ENCODE measurements at regions not wholly inside any gene's neighbourhood (a gene's known extent, or its start where the extent isn't known, plus 50 kb on each side); places are given as distances from the start of the nearest gene placed in this dataset.

- no TSS peak for BruUV-seq (replicated peaks)
These were observed 553.2 kb downstream of the RFC3 start for GRCh38 chr13:34371108-34371507.

More at GRCh38 chr13:34371108-34371507, 553.2 kb downstream of the RFC3 start:
- H3K4me3 ChIP-seq (replicated peaks in 1 of 2; ENCODE audit: low read depth in 1 of 2, low read length in 2 of 2), result no peak overlapping the region
- H3K27me3 ChIP-seq (ENCODE audit: insufficient read depth, low read length), result no peaks in the 10 kb centered on the region
- POLR2A ChIA-PET, result no interaction called here
- no peak overlapping the region for H3K9ac ChIP-seq (ENCODE audit: low read length)
- DNase-seq (ENCODE audit: low read depth, low spot score) (no peak), ATAC-seq (no peak)
- TF ChIP-seq SRF (IDR thresholded peaks at IDR 0.05; ENCODE audit: low read depth) (no peak), ZBTB33 (IDR thresholded peaks at IDR 0.05; ENCODE audit: extremely low read depth, insufficient replicate concordance, low read length) (no peak), ZNF274 (IDR thresholded peaks at IDR 0.05; ENCODE audit: low read depth, low read length) (no peak), EZH2 (IDR thresholded peaks at IDR 0.05) (no peak), POLR2A (IDR thresholded peaks at IDR 0.05; ENCODE audit: borderline replicate concordance, extremely low read depth, insufficient read depth, insufficient read length) (no peak), RAD21 (IDR thresholded peaks at IDR 0.05; ENCODE audit: low read depth) (no peak), EGR1 (IDR thresholded peaks at IDR 0.05; ENCODE audit: low read depth) (no peak), ELF1 (IDR thresholded peaks at IDR 0.05; ENCODE audit: borderline replicate concordance, low read depth) (no peak), TCF7L2 (IDR thresholded peaks at IDR 0.05; ENCODE audit: borderline replicate concordance, extremely low read depth, insufficient read depth, insufficient read length) (no peak), YY1 (IDR thresholded peaks at IDR 0.05; ENCODE audit: extremely low read depth, insufficient replicate concordance, low read depth, low read length) (no peak), ZFX (IDR thresholded peaks at IDR 0.05) (no peak), FOSL1 (IDR thresholded peaks at IDR 0.05; ENCODE audit: low read depth) (no peak), CBX3 (IDR thresholded peaks at IDR 0.05; ENCODE audit: low read depth) (no peak), CEBPB (IDR thresholded peaks at IDR 0.05; ENCODE audit: low read depth) (no peak)
- TF ChIP-seq, protein P1, sequence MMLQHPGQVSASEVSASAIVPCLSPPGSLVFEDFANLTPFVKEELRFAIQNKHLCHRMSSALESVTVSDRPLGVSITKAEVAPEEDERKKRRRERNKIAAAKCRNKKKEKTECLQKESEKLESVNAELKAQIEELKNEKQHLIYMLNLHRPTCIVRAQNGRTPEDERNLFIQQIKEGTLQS (IDR thresholded peaks at IDR 0.05), result no peak
- TF ChIP-seq, protein P2, sequence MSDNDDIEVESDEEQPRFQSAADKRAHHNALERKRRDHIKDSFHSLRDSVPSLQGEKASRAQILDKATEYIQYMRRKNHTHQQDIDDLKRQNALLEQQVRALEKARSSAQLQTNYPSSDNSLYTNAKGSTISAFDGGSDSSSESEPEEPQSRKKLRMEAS (IDR thresholded peaks at IDR 0.05), result no peak
- no peak overlapping the region for H3K4me2 ChIP-seq (ENCODE audit: low read length)
- intact Hi-C loops (cut with micrococcal nuclease), result no loop called here
- no peak overlapping the region for H2AFZ ChIP-seq (ENCODE audit: low read depth, low read length, poor library complexity, severe bottlenecking)
- H3K27ac ChIP-seq (ENCODE audit: low read depth, low read length), result no peak overlapping the region
- no peaks in the 10 kb centered on the region for H3K9me2 ChIP-seq (ENCODE audit: insufficient read depth)
- no peaks in the 10 kb centered on the region for H4K20me1 ChIP-seq (ENCODE audit: insufficient read depth)
- no peaks in the 10 kb centered on the region for H3K36me3 ChIP-seq (ENCODE audit: control insufficient read depth in 1 of 2, insufficient read depth in 2 of 2, low read length in 2 of 2)
- no peaks in the 10 kb centered on the region for H3K4me1 ChIP-seq (ENCODE audit: control insufficient read depth in 1 of 2, insufficient read depth in 2 of 2, low read length in 2 of 2)
- CTCF ChIA-PET, result no interaction called here
- no peaks in the 10 kb centered on the region for H3K79me2 ChIP-seq (ENCODE audit: insufficient read depth, low read length)
- RAD21 ChIA-PET (ENCODE audit: low non-redundant PET in 1 of 2, low total read pairs in 2 of 2, uncharacterized antibody in 2 of 2, unreplicated experiment in 2 of 2), result no interaction called here
- no peaks in the 10 kb centered on the region for H3K9me3 ChIP-seq (ENCODE audit: control insufficient read depth in 1 of 2, insufficient read depth in 1 of 2, low read depth in 1 of 2, low read length in 2 of 2)
